ENCODE measurements at regions not wholly inside any gene's neighbourhood (a gene's known extent, or its start where the extent isn't known, plus 50 kb on each side); places are given as distances from the start of the nearest gene placed in this dataset.

GRCh38 chr21:27086186-27086585, 119.3 kb upstream of the ADAMTS5 start:
- DNase-seq: no peak

GRCh38 chr21:27085387-27085786, 118.5 kb upstream of the ADAMTS5 start:
- no peak for DNase-seq

DNA sequence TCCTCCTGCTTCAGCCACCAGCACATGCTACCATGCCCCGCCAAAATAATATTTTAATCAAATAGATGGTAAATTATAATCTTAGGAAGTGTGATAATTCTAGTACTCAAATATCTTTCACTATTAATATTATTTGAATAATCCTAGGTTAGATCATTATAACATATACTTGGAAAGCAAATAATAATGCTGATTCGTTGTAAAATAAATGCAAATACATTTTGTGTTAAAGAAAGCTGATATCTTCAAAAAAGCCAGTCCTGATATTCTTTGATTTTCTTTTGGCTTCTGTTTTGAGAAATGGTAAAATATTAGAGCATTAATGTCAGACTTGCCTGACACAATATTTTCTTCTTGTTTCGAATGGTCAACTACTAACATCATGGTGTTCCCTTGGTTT, 116.3 kb upstream of the ADAMTS5 start:
- no peak for DNase-seq

DNA sequence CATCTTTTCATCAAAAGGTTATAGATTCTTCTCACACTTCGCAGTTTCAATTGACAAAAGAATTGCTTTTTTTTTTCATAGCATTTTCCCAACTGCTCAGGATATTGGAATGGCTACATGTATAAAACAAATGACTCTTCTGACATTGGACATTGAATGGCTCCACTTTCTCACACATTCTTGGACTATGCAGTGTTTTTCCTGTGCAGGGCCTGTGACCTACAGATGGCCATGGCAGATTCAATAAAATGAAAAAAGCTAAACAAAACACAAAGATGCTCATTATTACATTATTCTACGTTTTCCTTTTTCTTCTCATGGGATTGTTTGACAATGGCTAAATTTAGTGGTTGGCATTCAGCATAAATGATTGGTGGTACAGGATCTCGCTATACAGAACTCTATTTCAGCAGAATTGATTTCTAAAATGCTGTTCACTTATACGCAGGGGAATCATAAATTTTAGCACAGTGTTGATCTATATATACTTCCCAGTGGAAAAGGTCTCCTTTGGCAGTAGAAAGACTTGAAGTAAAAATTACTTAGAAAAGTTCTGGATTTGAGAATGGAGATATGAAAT, 115.6 kb upstream of the ADAMTS5 start:
- no peak for DNase-seq

DNA sequence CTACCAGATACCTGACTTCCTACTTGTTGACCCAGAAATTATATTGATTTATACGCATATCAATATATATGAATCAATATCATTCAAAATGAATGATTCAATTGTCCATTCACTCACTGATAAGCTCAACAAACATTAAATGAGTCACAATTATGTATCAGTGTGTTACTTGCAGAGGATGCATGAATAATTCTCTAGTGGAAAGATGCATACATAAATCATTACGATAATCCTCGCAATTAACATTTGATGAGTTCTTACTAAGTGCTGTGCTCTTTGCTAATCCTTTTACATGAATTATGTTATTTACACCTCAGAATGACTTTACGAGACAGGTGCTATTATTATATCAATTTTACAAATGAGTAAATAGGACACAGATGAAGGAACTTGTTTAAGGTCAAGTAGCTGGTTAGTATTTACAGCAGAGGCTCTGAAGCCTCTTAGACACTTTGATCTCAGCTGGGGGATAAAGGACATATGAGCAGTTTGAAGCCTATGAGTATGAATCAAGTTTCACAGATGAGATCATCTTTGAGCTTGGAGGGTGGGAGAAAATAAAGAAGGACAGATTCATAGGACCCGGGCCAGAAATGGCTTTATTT, 112.8 kb upstream of the ADAMTS5 start:
- no peak for DNase-seq

DNA sequence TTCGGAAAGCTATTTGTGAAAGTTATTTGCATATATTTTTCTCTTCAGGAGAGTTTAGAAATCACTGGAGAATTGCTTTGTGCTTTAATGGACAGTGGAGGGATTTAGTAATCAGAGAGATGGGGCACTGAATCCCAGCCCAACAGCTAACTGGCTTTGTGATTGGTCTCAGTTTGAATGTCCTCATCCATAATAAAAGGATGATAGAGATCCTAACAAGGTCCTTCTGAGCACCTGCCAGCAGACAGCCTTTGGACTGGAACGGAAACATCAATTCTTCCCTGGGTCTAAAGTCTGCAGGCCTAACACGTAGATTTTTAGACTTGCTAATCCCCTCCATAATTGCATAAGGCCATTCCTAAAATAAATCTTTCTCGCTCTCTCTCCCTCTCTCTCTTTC, 112.0 kb upstream of the ADAMTS5 start:
- no peak for DNase-seq

- no peak for DNase-seq
Observed at GRCh38 chr21:27077501-27077900, 110.6 kb upstream of the ADAMTS5 start.

DNA sequence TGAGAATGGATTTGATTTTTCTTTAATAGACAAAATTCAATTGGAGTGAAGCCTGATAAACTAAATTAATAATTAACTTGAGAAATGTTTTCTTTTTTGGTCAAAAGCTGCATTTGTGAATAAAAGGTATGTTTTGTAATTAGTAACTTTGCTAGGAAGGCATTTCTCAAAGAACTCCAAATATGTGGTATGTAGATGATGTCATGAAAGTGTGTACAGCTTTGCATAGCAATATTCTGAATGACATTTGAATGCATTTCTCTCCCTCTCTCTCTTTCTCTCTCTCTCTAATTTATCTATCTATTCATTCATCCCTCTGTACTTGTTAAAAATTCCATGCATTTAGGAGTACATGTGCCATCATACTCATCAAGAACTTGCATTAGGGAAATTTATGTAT, 109.1 kb upstream of the ADAMTS5 start:
- no peak for DNase-seq

DNA sequence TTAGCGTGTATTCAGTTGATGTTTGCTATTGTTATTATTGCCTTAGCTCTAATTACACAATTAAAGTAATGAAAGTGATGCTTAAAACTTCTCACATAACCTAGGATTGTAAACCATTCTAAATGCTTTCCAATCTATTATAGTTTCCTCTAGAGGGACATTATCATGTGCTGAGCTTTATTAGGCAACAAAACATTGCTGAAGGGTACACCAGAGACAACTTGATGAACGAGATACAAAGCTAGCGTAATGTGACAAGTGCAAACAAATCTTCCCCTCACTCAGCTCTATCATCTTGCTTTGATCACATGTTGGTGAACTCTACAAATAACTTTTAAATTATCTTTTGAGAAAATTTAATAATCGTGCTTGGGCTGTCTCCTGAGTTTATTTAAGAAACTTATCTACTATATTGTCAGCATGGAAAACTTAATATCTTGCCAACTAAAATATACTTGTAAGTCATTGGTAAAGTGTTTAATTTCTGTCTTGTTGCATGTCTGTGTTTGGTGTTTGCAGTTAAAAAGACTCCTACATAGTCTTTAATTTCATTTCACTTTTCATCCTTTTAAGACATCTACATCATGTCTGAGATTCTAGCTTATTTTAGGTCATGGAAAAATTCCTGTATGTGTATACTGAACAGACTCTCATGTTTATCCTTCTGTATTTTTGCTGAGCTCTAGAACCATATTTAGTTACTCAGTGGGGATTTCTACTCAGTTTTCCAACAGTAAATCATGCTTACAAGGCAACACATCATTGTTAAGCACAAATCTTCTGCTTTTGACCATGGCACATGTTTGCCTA, 104.2 kb upstream of the ADAMTS5 start:
- DNase-seq: no peak

DNA sequence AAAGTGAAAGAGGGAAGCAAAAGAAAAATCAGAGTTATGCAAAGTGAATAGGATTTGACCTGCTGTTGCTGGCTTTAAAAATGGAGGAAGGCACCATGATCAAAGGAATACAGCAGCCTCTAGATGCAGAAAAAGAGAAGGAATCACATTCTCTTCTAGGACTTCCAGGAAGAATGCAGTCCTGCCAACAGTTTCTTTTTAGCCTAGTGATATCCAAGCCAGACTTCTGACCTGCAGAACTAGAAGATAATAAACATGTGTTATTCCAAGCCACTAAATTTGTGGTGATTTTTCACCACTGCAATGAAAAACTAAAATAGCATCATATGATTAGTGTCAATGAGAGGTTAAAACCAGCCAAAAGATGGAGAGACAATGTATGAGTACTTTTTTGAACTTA, 101.9 kb upstream of the ADAMTS5 start:
- DNase-seq: no peak

DNA sequence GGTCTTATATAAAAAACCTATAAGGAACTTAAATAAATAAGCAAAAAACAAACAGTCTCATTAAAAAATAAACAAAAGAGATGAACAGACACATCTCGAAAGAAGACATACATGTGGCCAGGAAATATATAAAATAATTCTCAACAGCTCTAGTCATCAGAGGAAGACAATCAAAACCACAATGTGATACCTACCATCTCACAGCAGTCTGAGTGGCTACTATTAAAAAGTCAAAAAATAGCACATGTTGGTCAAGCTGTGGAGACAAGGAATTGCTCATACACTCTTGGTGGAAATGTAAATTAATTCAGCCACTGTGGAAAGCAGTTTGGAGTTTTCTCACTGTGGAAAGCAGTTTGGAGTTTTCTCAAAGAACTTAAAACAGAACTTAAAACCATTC, 100.3 kb upstream of the ADAMTS5 start:
- DNase-seq: no peak

- no peak for DNase-seq
Observed at GRCh38 chr21:27062443-27062842, 95.6 kb upstream of the ADAMTS5 start.

GRCh38 chr21:27061770-27062169, 94.9 kb upstream of the ADAMTS5 start:
- no peak for DNase-seq

GRCh38 chr21:27060190-27060589, 93.3 kb upstream of the ADAMTS5 start:
- no peak for DNase-seq

DNA sequence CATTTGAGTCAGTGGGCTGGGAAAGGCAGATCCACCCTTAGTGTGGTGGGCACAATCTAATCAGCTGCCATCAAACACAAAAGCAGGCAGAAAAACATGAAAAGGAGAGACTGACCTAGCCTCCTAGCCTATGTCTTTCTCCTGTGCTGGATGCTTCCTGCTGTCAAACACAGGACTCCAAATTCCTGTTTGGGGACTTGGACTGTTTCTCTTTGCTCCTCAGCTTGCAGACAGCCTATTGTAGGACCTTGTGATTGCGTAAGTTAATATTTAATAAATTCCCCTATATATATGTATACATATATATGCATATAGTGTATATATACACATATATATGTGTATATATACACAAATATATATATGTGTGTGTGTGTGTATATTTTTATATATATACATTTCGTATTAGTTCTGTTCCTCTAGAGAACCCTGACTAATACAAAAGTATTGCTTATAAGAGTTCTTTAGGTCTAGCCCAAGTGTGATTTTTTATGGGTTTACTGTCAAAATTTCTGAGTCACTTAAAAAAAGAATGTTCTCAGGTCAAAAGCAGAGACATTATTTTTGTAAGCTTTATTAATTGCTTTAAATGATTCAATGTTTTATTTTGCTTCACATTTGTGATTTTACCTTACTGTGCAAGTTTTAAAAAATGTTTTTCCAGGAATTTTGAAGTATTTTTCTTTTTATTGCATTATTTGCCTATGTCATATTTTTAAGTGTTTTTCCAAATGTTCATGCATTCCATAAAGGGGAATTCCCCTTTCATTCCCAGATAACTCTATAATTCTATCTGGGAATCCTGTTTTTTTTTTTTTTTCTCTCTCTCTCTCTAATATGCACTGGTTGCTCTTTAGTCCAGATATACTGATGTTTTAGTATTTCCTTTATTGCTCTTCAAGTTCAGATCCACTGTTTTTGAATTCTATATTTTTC, 92.1 kb upstream of the ADAMTS5 start:
- no peak for DNase-seq

DNA sequence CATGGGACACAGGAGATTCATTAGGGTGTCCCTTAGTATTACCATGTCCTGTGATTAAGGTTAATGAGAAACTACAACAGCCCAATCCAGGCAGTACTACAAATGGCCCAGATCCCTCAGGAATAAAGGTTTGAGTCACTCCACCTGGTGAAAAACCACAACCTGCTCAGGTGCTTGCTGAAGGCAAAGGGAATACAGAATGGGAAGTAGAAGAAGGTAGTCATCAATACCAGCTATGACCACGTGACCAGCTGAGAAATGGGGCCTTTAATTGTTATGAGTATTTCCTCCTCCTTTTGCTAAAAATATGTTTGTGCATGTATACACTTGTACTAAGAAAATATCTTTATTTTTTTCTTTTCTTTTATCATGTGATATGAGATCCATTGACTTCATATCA, 91.1 kb upstream of the ADAMTS5 start:
- no peak for DNase-seq

- no peak for DNase-seq
Observed at GRCh38 chr21:27047658-27048314, 80.9 kb upstream of the ADAMTS5 start.

DNA sequence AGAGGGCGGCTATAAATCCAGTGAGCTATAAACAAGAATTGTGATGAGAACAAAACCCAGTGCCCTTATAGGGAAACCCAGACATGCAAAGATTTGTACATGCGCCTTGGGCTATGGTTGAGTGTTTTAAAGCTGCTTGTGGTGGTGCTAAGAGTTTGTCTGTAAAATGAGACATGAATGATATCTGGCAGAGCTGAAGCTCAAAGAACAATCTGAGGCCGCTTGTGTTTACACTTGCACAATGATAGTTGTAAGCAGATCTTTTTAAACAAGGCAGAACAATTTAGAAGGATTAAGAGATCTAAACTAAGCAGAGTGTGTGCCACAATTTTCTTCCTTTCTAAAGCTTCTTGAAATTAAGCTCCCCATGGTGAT, 80.4 kb upstream of the ADAMTS5 start:
- no peak for DNase-seq

GRCh38 chr21:27045281-27045985, 78.5 kb upstream of the ADAMTS5 start:
- DNase-seq: no peak

GRCh38 chr21:27043377-27043776, 76.5 kb upstream of the ADAMTS5 start:
- DNase-seq: no peak
